Nephron (organoid): ENCODE measurements at regions not wholly inside any gene's neighbourhood (a gene's known extent, or its start where the extent isn't known, plus 50 kb on each side); places are given as distances from the start of the nearest gene placed in this dataset.
"Not testable (repeated sequence)": the region's sequence is repeated elsewhere in the genome, so short reads cannot be mapped to it uniquely, and the experiment has no call there.

Experiments used
- H3K27ac Mint-ChIP-seq, 3 experiments: 2 replicates each; pipeline ENCODE4 v1.8.0; 2020; ENCODE audit warnings: mixed read lengths in 3 of 3, mild to moderate bottlenecking in 2 of 3, moderate library complexity in 1 of 3
- H3K27me3 Mint-ChIP-seq: 2 replicates; pipeline ENCODE4 v1.8.0; 2021; ENCODE audit warnings: low read depth, mild to moderate bottlenecking, moderate library complexity, mixed read lengths
- H3K36me3 Mint-ChIP-seq: 2 replicates; pipeline ENCODE4 v1.8.0; 2020; ENCODE audit warnings: low read depth, mixed read lengths
- H3K4me1 Mint-ChIP-seq: 2 replicates; pipeline ENCODE4 v1.8.0; 2020; ENCODE audit warnings: mixed read lengths
- H3K4me3 Mint-ChIP-seq, 3 experiments: 2 replicates each; pipeline ENCODE4 v1.8.0; 2020; ENCODE audit warnings: mild to moderate bottlenecking in 3 of 3, mixed read lengths in 3 of 3, moderate library complexity in 2 of 3
- H3K9me3 Mint-ChIP-seq: 2 replicates; pipeline ENCODE4 v1.8.0; 2020; ENCODE audit warnings: mixed read lengths
- TF ChIP-seq, protein P1 (sequence below), 3 experiments: fragments of 200-600 bp; sonication (generic); IDR thresholded peaks; one replicate each; pipeline ENCODE4 v1.5.0; 2021; ENCODE audit warnings: antibody characterized with exemption in 3 of 3; ENCODE audit not compliant: unreplicated experiment in 3 of 3

DNA sequence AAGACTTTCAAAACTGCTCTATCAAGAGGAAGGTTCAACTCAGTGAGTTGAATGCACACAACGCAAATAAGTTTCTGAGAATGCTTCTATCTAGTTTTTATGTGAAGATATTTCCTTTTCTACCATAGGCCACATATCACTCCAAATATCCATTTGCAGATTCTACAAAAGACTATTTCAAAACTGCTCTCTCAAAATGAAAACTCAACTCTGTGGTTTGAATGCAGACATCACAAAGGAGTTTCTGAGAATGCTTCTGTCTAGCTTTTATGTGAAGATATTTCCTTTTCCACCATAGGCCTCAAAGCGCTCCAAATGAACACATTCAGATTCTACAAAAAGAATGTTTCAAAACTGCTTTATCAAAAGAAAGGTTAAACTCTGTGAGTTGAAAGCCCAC is 1093.1 kb upstream of the DEFB115 start:
- H3K4me1 Mint-ChIP-seq = not testable (repeated sequence)

DNA sequence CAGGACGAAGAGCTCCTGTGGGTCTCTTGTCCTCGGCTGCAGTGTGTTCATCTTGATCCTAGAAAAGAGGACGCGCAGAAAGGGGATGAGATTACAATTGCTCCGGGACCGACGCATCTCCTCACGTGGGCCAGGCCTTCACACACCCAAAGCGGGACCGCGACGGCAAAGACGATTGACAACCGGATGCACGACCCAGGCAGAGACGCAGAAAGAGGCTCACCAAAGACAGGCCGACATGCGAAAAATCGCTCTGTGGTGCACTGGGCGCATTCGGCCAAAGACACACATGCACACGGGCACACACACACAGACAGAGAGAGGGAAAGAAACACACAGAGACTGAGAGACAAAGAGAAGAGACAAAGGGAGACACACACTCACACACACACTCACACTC is 1089.9 kb upstream of the DEFB115 start:
- H3K4me3 Mint-ChIP-seq = no peak overlapping the region
- H3K27ac Mint-ChIP-seq = no peak overlapping the region
- TF ChIP-seq, protein P1, sequence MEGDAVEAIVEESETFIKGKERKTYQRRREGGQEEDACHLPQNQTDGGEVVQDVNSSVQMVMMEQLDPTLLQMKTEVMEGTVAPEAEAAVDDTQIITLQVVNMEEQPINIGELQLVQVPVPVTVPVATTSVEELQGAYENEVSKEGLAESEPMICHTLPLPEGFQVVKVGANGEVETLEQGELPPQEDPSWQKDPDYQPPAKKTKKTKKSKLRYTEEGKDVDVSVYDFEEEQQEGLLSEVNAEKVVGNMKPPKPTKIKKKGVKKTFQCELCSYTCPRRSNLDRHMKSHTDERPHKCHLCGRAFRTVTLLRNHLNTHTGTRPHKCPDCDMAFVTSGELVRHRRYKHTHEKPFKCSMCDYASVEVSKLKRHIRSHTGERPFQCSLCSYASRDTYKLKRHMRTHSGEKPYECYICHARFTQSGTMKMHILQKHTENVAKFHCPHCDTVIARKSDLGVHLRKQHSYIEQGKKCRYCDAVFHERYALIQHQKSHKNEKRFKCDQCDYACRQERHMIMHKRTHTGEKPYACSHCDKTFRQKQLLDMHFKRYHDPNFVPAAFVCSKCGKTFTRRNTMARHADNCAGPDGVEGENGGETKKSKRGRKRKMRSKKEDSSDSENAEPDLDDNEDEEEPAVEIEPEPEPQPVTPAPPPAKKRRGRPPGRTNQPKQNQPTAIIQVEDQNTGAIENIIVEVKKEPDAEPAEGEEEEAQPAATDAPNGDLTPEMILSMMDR (IDR thresholded peaks at IDR 0.05; ENCODE audit: unreplicated experiment in 3 of 3) = no peak
- H3K36me3 Mint-ChIP-seq = no peaks in the 10 kb centered on the region
- no peaks in the 10 kb centered on the region for H3K27me3 Mint-ChIP-seq
- H3K4me1 Mint-ChIP-seq = no peaks in the 10 kb centered on the region
- H3K9me3 Mint-ChIP-seq = peaks cover 10% of the 10 kb centered on the region

More for the DNA sequence above, 1093.1 kb upstream of the DEFB115 start:
- H3K4me3 Mint-ChIP-seq, H3K36me3 Mint-ChIP-seq, H3K27me3 Mint-ChIP-seq, H3K27ac Mint-ChIP-seq, H3K9me3 Mint-ChIP-seq: not testable (repeated sequence)

DNA sequence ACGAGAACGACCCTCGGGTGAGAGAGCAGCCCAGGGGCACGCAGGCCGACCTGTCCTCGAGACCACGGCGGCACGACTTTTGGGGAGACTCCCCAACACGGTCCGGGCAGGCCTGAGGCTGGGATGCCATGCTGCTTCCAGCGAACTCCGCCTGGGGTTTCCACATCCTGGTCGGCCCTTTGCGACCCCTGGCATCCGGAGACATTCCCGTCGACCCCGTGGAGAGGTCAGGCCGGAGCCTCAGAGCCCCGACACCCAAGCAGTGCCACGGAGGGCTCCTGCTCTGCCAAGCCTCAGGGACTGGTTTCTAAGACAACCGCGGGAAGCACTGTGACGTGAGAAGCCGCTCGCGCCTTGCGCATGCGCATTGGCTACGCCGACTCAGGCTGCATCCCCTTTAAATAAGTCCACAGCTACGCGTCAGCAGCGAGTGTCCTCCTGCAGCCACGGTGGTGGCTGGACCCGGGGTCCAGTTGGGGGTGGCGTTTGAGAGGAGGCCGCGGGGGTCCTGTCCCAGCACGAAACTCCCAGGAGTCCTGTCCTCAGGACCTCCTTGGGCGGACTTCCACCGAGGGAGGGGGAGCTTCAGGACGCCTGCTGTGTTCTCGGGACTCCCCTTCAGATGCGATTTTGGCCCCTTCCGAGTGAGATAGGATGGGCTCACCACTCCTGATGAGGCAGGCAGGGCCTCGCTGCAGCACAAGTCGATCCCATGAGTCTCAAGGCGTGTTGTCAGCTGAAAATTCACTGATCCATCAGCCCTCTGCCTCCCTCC is 1089.3 kb upstream of the DEFB115 start:
- peaks cover 11% of the 10 kb centered on the region for H3K9me3 Mint-ChIP-seq
- H3K4me3 Mint-ChIP-seq = no peak overlapping the region
- no peaks in the 10 kb centered on the region for H3K4me1 Mint-ChIP-seq
- TF ChIP-seq, protein P1 (IDR thresholded peaks at IDR 0.05; ENCODE audit: unreplicated experiment in 3 of 3) = no peak
- H3K27ac Mint-ChIP-seq = no peak overlapping the region
- H3K27me3 Mint-ChIP-seq = no peaks in the 10 kb centered on the region
- H3K36me3 Mint-ChIP-seq = no peaks in the 10 kb centered on the region

DNA sequence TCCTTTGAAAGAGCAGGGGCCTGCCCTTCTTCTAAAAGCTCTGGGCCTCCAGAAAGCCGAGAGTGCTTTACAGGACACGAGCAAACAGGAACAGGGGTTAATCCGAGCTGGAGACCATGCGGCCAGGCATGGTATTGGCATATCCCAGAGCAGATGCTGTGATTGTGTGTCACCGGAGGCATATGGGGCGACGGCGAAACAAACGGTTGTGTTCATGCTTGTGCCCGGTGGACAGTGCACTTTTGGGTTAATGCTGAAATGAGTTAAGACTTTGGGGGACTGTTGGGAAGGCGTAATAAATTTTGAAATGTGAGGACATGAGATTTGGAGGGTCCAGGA is 1088.7 kb upstream of the DEFB115 start:
- no peaks in the 10 kb centered on the region for H3K27me3 Mint-ChIP-seq
- H3K36me3 Mint-ChIP-seq = no peaks in the 10 kb centered on the region
- no peak overlapping the region for H3K4me3 Mint-ChIP-seq
- TF ChIP-seq, protein P1 (IDR thresholded peaks at IDR 0.05; ENCODE audit: unreplicated experiment in 3 of 3) = no peak
- H3K27ac Mint-ChIP-seq = no peak overlapping the region
- peaks cover 13% of the 10 kb centered on the region for H3K9me3 Mint-ChIP-seq
- H3K4me1 Mint-ChIP-seq = no peaks in the 10 kb centered on the region

DNA sequence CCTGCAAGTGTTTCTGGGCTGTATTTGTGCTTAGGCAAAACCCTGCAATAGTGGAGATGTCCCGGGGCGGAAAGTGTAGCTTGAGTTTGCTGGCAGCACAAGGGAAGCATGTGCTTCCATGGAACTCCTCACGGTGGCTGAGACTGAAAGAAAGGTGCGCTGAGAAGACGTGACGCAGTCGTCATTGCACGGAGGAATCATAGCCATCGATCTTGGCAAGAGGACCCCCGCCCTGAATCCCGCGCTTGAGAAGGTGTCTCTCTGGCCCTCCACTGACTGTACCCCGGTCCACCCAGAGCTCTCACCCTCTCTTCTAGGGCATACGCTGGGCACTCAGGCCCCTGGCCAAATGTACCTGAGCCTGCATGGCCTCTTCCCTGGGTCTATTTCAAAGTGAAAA is 1081.8 kb upstream of the DEFB115 start:
- Mint-ChIP-seq H3K36me3 (no peaks in the 10 kb centered on the region), H3K4me1 (no peaks in the 10 kb centered on the region), H3K27ac (no peak overlapping the region), H3K27me3 (no peaks in the 10 kb centered on the region), H3K4me3 (no peak overlapping the region), H3K9me3 (peaks cover 15% of the 10 kb centered on the region)
- TF ChIP-seq, protein P1 (IDR thresholded peaks at IDR 0.05; ENCODE audit: unreplicated experiment in 3 of 3) = no peak

DNA sequence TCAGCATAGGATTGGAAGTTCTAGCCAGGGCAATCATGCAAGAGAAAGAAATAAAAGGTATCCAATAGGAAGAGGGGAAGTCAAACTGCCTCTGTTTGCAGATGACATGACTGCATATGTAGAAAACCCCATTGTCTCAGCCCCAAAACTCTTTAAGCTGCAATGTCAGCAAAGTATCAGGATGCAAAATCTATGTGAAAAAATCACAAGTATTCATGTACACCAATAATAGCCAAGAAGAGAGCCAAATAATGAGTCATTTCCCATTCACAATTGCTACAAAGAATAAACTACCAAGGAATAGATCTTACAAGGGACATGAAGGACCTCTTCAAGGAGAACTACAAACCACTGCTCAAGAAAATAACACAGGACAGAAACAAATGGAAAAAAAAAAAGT is 1074.3 kb upstream of the DEFB115 start:
- not testable (repeated sequence) for H3K36me3 Mint-ChIP-seq, H3K4me3 Mint-ChIP-seq, H3K4me1 Mint-ChIP-seq, H3K27me3 Mint-ChIP-seq, H3K27ac Mint-ChIP-seq
- peaks cover 11% of the 10 kb centered on the region for H3K9me3 Mint-ChIP-seq

DNA sequence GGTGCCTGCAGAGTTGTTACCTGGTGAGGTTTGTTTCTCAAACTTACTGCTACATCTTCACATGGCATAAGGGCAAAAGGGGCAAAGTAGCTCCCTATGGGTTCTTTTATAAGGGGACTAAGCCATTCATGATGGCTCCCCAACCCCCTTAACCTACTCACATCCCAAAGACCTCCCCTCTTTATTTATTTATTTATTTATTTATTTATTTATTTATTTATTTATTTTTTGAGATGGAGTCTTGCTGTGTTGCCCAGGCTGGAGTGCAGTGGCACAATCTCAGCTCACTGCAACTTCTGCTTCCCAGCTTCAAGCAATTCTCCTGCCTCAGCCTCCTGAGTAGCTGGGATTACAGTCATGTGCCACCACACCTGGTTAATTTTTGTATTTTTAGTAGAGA is 1065.7 kb upstream of the DEFB115 start:
- not testable (repeated sequence) for H3K27ac Mint-ChIP-seq, H3K27me3 Mint-ChIP-seq, H3K36me3 Mint-ChIP-seq, H3K9me3 Mint-ChIP-seq, H3K4me1 Mint-ChIP-seq, H3K4me3 Mint-ChIP-seq

DNA sequence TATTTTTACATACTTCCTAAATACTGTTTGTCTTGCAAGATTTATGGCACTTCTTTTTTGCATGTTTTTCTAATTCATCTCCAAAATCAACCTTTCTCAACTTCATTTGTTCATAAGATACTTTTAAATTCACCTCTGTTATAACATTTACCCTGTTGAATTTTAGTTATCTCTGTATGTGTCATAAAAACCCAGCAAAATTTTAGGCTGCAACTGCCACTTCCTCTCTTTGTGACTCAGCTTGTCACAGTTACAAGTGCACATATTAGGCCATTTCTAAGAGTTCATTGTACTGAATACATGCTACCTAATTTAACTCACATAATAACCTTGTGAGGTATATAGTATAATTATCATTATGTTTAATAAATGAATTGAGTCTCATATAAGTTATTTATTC is 1023.0 kb upstream of the DEFB115 start:
- H3K27me3 Mint-ChIP-seq, H3K27ac Mint-ChIP-seq, H3K36me3 Mint-ChIP-seq, H3K9me3 Mint-ChIP-seq, H3K4me3 Mint-ChIP-seq, H3K4me1 Mint-ChIP-seq: not testable (repeated sequence)

DNA sequence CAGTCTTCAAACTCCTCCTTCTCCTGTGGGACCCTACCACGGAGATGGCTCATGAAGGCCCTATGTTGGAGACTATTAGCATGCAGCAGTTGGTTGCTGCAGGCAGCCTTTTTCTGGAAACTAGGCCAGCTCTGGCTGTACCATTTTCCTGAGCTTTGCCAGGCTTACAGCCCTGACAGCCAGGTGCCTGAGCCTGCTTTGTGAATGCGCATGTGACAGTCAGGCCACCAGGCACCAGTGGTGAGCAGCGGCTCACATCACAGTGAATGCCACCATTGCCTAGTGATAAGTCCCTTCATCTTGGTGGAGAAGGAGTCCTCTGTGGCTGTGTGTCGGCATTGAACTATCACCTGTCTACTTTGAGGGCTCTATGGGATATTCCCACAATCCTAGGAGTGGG is 982.4 kb upstream of the DEFB115 start:
- not testable (repeated sequence) for H3K4me1 Mint-ChIP-seq, H3K36me3 Mint-ChIP-seq, H3K27ac Mint-ChIP-seq, H3K27me3 Mint-ChIP-seq, H3K4me3 Mint-ChIP-seq
- peaks cover 21% of the 10 kb centered on the region for H3K9me3 Mint-ChIP-seq
